Esophagus muscularis mucosa (tissue), 4 donors: ENCODE measurements at regions not wholly inside any gene's neighbourhood (a gene's known extent, or its start where the extent isn't known, plus 50 kb on each side); places are given as distances from the start of the nearest gene placed in this dataset.
"Not testable (repeated sequence)": the region's sequence is repeated elsewhere in the genome, so short reads cannot be mapped to it uniquely, and the experiment has no call there.

Experiments
- DNase-seq: peaks from one replicate; pipeline ENCODE4 v3.0.0-alpha.2; 2017; ENCODE audit errors: extremely low spot score
- H3K27ac ChIP-seq, 4 donors: fragments of 200-600 bp; sonication (generic); replicated peaks in 1 of 4; 1 replicate in 3 of 4; 2 replicates in 1 of 4; pipeline ENCODE4 v1.5.1; 2016 to 2019; ENCODE audit warnings: mild to moderate bottlenecking in 1 of 4
- H3K27me3 ChIP-seq, 4 donors: fragments of 200-600 bp; sonication (generic); one replicate each; pipeline versions ENCODE4 v1.5.1 to v1.6.0; 2016 to 2019
- H3K36me3 ChIP-seq, 4 donors: fragments of 200-600 bp; sonication (generic); one replicate each; pipeline ENCODE4 v1.5.1; 2016 to 2019
- H3K4me1 ChIP-seq, 4 donors: fragments of 200-600 bp; sonication (generic); one replicate each; pipeline ENCODE4 v1.5.1; 2016 to 2019
- H3K4me3 ChIP-seq, 4 donors: fragments of 200-600 bp; sonication (generic); 1 replicate in 2 of 4; 2 replicates in 2 of 4; pipeline ENCODE4 v1.5.1; 2016 to 2019; ENCODE audit warnings: mild to moderate bottlenecking in 4 of 4, moderate library complexity in 1 of 4
- H3K9me3 ChIP-seq, 4 donors: fragments of 200-600 bp; sonication (generic); 1 replicate in 3 of 4; 2 replicates in 1 of 4; pipeline ENCODE4 v1.5.1; 2016 to 2019
- EP300 ChIP-seq: sonication (generic); formaldehyde crosslinking; IDR thresholded peaks from one replicate; pipeline ENCODE4 v1.6.1; 2017; ENCODE audit warnings: antibody characterized with exemption
- POLR2A ChIP-seq: fragments of 450-650 bp; IDR thresholded peaks from one replicate; pipeline ENCODE4 v1.6.1; 2017; ENCODE audit warnings: antibody characterized with exemption, moderate library complexity, mild to moderate bottlenecking, low read depth
- POLR2AphosphoS5 ChIP-seq, 2 donors: sonication (generic); formaldehyde crosslinking; IDR thresholded peaks; one replicate each; pipeline ENCODE4 v1.6.1; 2017; ENCODE audit warnings: antibody characterized with exemption in 2 of 2
- WGBS: methylation state at CpG from one replicate; pipeline ENCODE4 v1.1.5; 2018; 5-methylcytosine and 5-hydroxymethylcytosine counted together
- intact Hi-C: fragments of 100-400 bp; cut with DNase I; formaldehyde crosslinking; loops from one replicate; pipeline ENCODE4 v1.15.1; 2023
- TF ChIP-seq, protein P1 (sequence below), 3 experiments: fragments of 200-600 bp in 2 of 3; fragments of 450-650 bp in 1 of 3; sonication (generic) in 2 of 3; IDR thresholded peaks; one replicate each; pipeline ENCODE4 v1.5.1; 2017 to 2019; ENCODE audit warnings: antibody characterized with exemption in 3 of 3, mild to moderate bottlenecking in 2 of 3, moderate library complexity in 1 of 3

DNA sequence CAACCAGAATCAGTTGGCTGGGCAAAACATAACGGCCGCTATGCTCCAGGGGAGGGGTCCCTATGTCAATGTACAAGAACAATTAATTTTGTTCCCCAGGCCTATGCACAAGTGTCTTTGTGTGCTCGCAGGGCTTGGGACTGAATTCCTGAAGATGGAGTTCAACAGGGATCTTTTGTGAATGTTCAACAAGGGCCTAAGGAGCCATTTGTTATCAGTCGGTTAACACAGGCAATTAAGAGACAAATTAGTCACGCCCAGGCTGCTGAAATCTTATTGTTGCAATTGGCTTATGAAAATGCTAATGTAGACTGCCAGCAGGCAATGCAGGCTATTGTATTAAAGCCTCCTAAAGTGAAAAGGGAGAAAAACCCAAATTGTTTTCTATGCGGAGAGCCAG, 117.5 kb downstream of the ZNF429 start:
- 84% methylated on average over 6 of the region's 6 CpGs for WGBS
- H3K4me3 ChIP-seq, result no peak overlapping the region
- H3K9me3 ChIP-seq, result no peaks in the 10 kb centered on the region
- H3K27ac ChIP-seq, result no peak overlapping the region
- no peak for DNase-seq
- H3K36me3 ChIP-seq, result no peaks in the 10 kb centered on the region
- intact Hi-C loops, result no loop called here
- H3K4me1 ChIP-seq, result no peaks in the 10 kb centered on the region
- TF ChIP-seq POLR2AphosphoS5 (IDR thresholded peaks at IDR 0.05) (no peak), POLR2A (no peak), EP300 (no peak)
- TF ChIP-seq, protein P1, sequence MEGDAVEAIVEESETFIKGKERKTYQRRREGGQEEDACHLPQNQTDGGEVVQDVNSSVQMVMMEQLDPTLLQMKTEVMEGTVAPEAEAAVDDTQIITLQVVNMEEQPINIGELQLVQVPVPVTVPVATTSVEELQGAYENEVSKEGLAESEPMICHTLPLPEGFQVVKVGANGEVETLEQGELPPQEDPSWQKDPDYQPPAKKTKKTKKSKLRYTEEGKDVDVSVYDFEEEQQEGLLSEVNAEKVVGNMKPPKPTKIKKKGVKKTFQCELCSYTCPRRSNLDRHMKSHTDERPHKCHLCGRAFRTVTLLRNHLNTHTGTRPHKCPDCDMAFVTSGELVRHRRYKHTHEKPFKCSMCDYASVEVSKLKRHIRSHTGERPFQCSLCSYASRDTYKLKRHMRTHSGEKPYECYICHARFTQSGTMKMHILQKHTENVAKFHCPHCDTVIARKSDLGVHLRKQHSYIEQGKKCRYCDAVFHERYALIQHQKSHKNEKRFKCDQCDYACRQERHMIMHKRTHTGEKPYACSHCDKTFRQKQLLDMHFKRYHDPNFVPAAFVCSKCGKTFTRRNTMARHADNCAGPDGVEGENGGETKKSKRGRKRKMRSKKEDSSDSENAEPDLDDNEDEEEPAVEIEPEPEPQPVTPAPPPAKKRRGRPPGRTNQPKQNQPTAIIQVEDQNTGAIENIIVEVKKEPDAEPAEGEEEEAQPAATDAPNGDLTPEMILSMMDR (IDR thresholded peaks at IDR 0.05), result no peak
- no peaks in the 10 kb centered on the region for H3K27me3 ChIP-seq

GRCh38 chr19:21621671-21622070, 116.3 kb downstream of the ZNF429 start:
- WGBS, result 96% methylated on average over 6 of the region's 6 CpGs
- no peak overlapping the region for H3K4me3 ChIP-seq
- no peaks in the 10 kb centered on the region for H3K27me3 ChIP-seq
- no peaks in the 10 kb centered on the region for H3K36me3 ChIP-seq
- no peaks in the 10 kb centered on the region for H3K4me1 ChIP-seq
- H3K27ac ChIP-seq, result no peak overlapping the region
- DNase-seq, result no peak
- TF ChIP-seq POLR2A (no peak), EP300 (no peak), POLR2AphosphoS5 (IDR thresholded peaks at IDR 0.05) (no peak)
- TF ChIP-seq, protein P1 (IDR thresholded peaks at IDR 0.05), result no peak
- intact Hi-C loops, result no loop called here
- no peaks in the 10 kb centered on the region for H3K9me3 ChIP-seq

GRCh38 chr19:21617740-21618339, 112.4 kb downstream of the ZNF429 start:
- Histone ChIP-seq H3K27ac (no peak overlapping the region), H3K27me3 (no peaks in the 10 kb centered on the region), H3K4me3 (no peak overlapping the region), H3K36me3 (no peaks in the 10 kb centered on the region), H3K4me1 (no peaks in the 10 kb centered on the region), H3K9me3 (no peaks in the 10 kb centered on the region)
- intact Hi-C loops, result no loop called here
- TF ChIP-seq POLR2A, result no peak
- TF ChIP-seq, protein P1 (IDR thresholded peaks at IDR 0.05), result no peak
- TF ChIP-seq EP300, result no peak
- TF ChIP-seq POLR2AphosphoS5 (IDR thresholded peaks at IDR 0.05), result no peak
- no peak for DNase-seq
- WGBS, result 86% methylated on average over 3 of the region's 4 CpGs

GRCh38 chr19:21614776-21615175, 109.4 kb downstream of the ZNF429 start:
- intact Hi-C loops, H3K9me3 ChIP-seq, H3K27me3 ChIP-seq, H3K4me1 ChIP-seq, DNase-seq, H3K27ac ChIP-seq, H3K36me3 ChIP-seq, H3K4me3 ChIP-seq: not testable (repeated sequence)
- 84% methylated on average over 16 of the region's 19 CpGs for WGBS

DNA sequence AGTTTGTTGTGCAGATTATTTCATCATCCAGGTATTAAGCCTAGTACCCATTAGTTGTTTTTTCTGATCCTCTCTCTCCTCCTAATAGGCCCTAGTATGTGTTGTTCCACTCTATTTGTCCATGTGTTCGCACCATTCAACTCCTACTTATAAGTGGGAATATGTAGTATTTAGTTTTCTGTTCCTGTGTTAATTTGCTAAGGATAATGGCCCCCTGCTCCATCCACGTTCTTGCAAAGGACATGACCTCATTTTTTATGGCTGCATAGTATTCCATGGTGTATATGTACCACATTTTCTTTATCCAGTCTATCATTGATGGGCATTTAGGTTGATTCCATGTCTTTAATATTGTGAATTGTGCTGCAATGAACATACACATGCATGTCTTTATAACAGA, 107.8 kb downstream of the ZNF429 start:
- WGBS, result 50% methylated on average over 2 of the region's 2 CpGs
- H3K4me3 ChIP-seq, H3K27ac ChIP-seq, H3K9me3 ChIP-seq, H3K27me3 ChIP-seq, DNase-seq, H3K36me3 ChIP-seq, intact Hi-C loops, H3K4me1 ChIP-seq: not testable (repeated sequence)

DNA sequence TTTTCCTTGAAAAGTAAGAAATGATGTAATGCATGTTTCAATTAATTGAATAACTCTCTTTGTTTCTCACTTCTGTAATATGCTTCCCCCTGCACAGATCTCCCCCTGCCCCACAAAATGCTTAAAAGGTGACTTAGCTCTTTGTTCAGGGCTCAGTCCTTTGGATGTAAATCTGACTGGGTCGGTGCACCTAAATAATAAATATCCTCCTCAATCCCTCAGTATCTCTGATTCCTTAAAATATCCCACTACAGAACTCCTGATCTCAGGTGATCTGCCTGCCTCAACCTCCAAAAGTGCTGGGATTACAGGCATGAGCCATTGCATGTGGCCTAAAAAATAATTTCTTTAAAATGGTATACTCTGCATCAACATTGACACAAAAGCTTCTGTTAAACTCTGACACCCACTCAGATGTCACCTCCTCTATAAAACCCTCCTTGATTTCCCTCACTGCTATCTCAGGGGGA, 107.0 kb downstream of the ZNF429 start:
- 70% methylated on average over 1 of the region's 1 CpG for WGBS
- Histone ChIP-seq H3K4me1 (peaks cover 0 to 13% (median 13%) of the 10 kb centered on the region in 4 donors), H3K9me3 (no peaks in the 10 kb centered on the region)

More for the DNA sequence above, 107.0 kb downstream of the ZNF429 start:
- TF ChIP-seq POLR2AphosphoS5 (IDR thresholded peaks at IDR 0.05) (no peak), EP300 (no peak), POLR2A (no peak)
- TF ChIP-seq, protein P1 (IDR thresholded peaks at IDR 0.05), result no peak
- no peak for DNase-seq
- H3K27ac ChIP-seq, result no peak overlapping the region
- no peaks in the 10 kb centered on the region for H3K36me3 ChIP-seq
- no peaks in the 10 kb centered on the region for H3K27me3 ChIP-seq
- intact Hi-C loops, result no loop called here
- H3K4me3 ChIP-seq, result no peak overlapping the region
